DMS 273 (cell line): ENCODE measurements at regions not wholly inside any gene's neighbourhood (a gene's known extent, or its start where the extent isn't known, plus 50 kb on each side); places are given as distances from the start of the nearest gene placed in this dataset.
"Not testable (repeated sequence)": the region's sequence is repeated elsewhere in the genome, so short reads cannot be mapped to it uniquely, and the experiment has no call there.

Experiments used
- DNase-seq: peaks from one replicate; lab custom pipeline; 2025; ENCODE audit not compliant: unreplicated experiment; lab: John Stamatoyannopoulos, UW

DNA sequence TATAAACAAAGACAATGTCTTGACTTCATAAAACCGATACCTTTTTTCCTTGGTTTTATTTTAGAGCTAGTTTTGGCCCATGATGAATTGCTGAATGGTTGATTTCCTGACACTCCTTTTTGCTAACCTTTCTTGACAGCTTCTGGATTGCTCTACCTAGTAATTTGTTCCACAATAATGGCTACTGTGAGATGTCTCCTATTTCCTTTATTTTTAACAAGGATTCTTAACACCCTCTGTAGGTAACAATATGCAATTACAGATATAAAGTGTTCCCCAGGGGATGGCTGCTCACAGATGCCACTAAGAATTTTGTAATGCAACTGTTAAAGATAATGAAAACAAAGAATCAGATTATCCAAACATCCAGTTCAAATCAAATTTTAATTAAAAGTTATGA, 100.8 kb upstream of the ATP5MC3 start:
- DNase-seq, result peak; percentile 76

DNA sequence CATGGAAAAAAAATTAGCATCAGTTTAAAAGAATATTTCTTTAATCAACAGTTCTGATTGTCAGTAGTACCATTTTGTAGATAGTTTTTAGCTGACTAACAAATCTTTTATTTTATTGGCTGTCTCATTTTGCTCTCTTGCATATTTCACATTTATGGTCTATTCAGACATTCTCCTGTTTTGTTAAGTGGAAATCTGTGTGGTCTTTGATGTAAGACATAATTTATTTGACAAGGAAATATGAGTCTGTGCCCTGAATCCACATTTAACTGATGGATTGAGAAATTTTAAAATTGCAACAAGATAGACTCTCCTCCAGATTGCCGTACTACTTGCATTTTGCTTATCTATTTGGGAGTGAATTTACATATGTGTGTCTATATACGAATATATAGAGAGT, 96.3 kb upstream of the ATP5MC3 start:
- no peak for DNase-seq

DNA sequence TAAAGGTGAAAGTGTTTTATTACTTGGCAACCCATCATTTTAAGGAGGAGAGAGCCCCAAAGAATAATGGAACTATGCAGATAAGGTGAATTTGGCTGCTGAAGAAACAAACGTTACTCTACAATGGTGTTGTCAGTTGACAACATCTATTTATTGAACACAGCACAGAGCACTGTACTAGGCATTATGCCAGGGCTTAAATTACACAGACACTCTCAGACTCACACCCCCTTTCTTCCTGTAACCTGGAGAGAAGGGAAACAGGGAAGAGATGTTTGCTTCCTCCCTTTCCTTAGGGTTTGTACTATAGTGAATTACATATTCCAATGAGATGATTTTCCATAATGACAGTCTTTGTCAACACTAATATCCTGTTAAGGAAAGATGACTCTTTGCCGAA, 94.0 kb upstream of the ATP5MC3 start:
- no peak for DNase-seq

DNA sequence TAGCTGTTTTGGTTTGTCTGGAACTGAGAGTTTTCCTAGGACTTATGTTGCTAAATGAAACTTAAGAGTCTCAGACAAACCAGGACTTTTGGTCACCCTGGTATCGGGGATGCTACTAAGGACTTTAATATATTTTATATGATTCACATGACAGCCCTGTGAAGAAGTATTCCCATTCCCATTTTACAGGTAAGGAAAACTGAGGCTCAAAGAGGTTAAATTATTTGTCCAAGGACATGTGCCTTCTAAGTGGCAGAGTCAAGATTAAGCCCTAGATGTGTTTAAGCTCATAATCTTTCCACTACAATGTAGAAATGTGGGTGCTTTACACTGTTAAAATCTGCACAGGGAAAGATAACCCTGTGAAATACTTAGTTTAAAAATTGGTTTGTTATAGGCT, 77.7 kb upstream of the ATP5MC3 start:
- DNase-seq, result no peak

DNA sequence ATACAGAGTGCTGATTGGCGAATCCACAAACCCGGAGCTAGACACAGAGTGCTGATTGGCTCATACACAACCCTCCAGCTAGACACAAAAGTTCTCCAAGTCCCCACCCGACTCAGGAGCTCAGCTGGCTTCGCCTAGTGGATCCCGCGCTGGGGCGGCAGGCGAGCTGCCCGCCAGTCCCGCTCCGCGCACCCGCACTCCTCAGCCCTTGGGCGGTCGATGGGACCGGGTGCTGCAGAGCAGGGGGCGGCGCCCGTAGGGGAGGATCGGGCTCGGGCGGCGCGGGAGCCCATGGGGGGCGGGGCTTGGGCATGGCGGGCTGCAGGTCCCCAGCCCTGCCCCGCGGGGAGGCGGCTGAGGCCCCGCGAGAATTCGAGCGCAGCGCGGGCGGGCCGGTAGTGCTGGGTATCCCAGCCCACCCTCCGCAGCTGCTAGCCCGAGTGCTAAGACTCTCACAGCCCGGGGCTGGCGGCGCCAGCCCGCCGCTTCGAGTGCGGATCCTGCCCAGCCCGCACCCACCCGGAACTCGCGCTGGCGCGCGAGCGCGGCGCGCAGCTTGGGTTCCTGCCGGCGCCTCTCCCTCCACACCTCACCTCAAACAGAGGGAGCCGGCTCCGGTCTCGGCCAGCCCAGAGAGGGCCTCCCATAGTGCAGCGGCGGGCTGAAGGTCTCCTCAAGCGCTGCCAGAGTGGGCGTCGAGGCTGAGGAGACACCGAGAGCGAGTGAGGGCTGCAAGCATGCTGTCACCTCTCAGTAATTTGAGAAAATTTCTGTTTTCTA, 75.5 kb upstream of the ATP5MC3 start:
- DNase-seq, result no peak

DNA sequence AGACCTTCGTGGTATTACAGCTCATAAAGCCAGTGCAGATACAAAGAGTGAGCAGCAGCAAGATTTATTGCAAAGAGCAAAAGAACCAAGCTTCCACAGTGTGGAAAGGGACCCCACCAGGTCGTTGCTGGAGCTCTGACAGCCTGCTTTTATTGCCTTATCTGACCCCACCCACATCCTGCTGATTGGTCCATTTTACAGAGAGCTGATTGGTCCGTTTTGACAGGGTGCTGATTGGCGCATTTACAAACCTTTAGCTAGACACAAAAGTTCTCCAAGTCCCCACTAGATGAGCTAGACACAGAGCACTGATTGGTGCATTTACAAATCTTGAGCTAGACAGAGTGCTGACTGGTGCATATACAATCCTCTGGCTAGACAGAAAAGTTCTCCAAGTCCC, 74.9 kb upstream of the ATP5MC3 start:
- not testable (repeated sequence) for DNase-seq

DNA sequence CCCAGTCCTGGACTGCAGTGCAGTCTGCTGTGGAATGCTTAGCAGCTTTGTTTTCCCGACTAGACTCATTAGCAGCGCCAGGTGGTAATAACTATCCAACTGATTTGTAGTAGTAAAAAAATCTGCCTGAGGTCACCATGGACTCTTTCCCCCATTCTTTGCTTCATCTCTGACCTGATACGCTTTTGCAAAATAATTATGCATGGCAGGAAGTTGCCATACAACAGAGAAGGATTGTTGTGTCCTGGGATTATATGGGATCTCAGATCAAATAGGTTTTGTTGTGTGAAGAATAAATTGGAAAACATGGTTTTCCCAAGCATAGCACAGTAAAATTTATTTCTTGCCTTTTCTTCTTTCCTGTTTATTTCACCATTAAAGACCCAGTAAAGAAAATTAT, 72.4 kb upstream of the ATP5MC3 start:
- peak; percentile 18 for DNase-seq

DNA sequence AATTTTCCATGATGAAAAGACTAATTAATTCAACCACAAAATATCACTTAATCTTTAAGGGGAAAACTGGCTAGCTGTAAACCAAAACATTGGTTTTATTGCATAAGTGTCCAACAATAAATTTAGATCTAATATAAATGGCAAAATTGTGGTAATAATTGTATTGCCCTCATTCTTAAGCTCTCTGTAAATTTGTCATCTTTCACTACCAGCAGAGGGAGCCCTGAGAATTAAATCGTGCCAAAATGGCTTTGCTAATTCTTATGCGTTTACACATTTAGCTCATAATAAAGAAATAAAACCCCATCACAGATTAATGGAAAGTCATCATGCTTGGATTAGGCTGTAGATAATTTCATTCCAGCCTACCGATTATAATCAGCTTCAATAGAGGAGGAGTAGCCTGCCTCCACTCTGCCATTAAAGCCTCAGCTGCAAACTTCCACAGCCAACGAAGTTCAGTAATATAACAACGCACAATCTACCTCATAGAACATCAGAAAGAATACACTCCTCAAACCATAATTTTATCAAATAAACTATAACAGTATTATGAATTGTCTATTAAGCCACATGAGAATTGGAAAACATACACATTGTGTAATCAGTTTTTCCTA, 70.0 kb upstream of the ATP5MC3 start:
- DNase-seq, result peak; percentile 75

DNA sequence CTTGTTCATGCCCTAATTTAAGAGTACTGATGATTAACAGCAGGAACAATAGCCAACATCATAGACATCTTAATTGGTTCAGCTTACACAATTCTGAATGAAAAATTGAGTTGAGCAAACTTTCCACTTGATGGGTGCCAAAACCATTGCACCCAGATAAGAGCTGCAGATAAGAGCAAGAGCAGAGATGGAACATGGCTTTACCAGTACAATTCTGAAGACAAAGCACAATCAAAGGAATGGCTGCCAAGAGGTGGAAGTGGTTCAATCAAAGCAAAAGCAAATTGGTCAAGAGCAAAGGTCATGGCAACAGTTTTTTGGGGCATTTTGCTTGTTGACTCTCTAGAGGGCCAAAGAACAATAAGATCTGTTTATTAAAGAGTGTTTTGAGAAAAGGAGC, 65.6 kb upstream of the ATP5MC3 start:
- no peak for DNase-seq

DNA sequence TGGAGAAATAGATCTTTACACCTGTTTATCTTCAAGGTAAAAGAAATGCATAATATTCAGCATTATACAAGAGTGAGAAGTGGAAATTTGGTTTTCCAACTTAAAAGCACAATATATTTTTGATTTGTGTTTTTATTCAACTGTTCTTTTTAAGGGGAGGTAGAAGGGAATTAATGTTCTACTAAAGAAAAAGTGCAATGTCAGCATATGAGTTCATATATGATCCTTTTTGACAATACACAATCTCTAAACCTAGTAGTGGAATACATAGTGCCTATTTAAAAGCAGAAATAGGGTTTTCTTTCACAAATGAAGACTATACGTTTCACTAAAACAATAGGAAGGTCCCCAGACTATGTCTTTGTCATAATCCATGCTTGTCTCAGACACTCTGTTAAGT, 63.2 kb upstream of the ATP5MC3 start:
- DNase-seq, result no peak

DNA sequence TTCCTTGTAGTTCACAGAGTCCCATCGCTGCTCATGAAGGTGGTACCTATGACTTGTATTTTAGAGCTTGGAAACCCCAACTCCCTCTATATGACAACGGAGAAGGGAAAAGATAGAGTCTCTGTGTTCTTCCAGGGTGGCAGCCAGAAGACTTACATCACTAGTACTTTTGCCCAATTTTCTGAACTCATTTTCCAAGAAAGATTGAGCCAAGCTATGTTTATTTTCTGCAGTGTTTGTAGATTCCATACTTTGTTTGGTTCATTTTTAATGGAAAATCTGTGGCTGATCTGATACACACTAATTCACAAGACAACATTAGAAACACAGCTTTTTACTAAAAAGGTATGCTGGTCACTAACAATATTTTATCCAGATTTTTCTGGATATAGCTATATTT, 60.2 kb upstream of the ATP5MC3 start:
- no peak for DNase-seq

DNA sequence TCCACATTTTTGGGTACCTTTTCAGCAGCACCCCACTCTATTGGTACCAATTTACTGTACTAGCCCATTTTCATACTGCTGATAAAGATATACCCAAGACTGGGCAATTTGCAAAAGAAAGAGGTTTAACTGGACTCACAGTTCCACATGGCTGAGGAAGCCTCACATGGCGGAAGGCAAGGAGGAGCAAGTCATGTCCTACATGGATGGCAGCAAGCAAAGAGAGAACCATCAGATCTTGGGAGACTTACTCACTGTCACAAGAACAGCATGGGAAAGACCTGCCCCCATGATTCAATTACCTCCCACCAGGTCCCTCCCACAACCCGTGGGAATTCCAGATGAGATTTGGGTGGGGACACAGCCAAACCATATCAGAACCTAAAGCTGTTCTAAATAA, 58.5 kb upstream of the ATP5MC3 start:
- not testable (repeated sequence) for DNase-seq

DNA sequence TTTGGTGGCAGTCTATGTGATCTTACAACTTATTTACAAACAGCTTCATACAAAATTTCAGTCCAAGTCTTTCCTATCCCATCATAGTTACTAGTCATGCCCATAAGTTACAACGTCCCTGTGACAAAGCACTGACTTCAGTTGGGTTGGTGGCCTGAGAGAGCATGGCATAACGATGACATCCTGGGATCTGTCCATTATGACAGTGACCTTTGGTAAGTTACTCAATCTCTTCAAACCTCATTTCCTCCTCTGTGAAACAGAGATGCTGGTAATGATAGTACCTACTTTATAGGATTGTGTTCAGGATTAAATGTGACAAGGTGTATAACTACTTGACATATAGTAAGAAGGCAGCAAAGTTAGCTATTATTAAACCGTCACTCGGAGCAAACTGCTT, 55.4 kb upstream of the ATP5MC3 start:
- no peak for DNase-seq

DNA sequence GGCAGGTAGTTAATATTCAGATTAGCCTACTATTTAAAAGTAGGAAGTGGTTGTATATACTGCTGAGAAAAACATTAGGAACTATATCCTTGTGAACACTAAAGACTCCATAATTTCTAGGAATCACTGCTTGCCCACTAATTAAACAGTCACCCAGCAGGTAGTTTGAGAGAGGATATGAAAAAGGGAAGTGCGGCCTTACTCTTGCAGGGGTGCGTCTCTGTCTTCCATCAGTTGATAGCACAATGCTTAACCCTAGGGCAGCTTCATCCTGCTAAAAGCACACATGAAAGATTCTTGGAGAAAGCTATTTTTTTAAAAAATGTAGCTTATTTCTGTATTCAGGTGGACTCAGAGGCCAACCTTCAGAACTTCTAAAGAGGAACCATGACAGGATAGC, 53.1 kb upstream of the ATP5MC3 start:
- DNase-seq, result no peak

DNA sequence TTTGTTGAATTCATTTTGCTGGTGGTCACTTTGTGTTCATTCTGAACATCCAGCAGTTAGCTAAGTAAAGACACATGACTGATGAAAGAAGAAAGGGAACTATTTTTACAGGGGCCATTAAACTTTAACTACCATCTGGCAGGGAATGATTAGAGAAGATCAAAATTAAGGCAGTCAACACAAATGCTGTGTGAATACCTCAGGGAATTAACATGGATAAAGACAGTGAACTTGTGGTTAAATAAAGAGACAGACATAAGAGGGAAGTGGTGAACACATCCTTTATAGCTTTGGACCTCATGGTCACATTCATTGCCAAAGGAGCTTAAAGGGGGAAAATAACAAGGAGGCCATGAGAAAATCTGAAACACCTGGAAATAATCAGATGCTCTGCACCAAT, 52.6 kb upstream of the ATP5MC3 start:
- DNase-seq, result peak; percentile 63

DNA sequence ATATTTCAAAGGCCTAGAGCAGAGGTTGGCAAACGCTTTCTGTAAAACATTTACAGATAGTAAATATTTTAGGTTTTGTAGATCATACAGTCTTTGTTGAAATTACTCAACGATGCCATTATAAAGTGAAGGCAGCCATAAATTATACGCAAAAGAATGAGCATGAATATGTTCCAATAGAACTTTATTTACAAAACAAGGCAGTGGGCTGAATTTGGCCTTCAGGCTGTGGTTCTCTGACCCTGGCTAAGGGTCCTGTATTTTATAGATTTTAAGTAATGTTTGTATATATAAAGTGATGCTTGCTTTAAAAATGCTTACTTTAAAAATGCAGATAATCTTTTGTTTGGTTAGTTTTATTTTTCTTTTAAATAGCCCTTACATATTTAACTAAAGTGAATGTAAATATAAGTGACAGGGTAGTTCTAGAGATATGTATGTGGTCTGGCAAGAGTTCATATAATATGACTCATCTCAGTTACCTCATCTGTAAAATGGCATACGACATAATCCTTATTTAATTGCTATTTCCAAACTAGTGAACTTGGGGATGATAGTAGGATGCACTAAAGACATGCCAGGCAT, 51.7 kb upstream of the ATP5MC3 start:
- DNase-seq, result peak; percentile 36
